PC-3 (cell line): ENCODE measurements at regions not wholly inside any gene's neighbourhood (a gene's known extent, or its start where the extent isn't known, plus 50 kb on each side); places are given as distances from the start of the nearest gene placed in this dataset.

Experiments used
- ATAC-seq: fragments of 200-7000 bp; cut with Tn5 transposase; 2 replicates; pipeline ENCODE4 v1.9.1; 2020; ENCODE audit warnings: mild to moderate bottlenecking, moderate library complexity
- BruUV-seq: library from RNA; stranded (reverse); fragments of 400-500 nt; replicated peaks from 2 replicates; lab custom pipeline; 2021; lab: Mats Ljungman, UMichigan
- CTCF ChIA-PET: fragments of 300-600 bp; sonication (Branson Sonifier 250); formaldehyde crosslinking; loops from one replicate; lab custom pipeline; 2022; ENCODE audit warnings: antibody characterized with exemption; lab: Charles Lee
- POLR2A ChIA-PET: fragments of 300-600 bp; sonication (Branson Sonifier 250); formaldehyde crosslinking; loops from one replicate; lab custom pipeline; 2022; ENCODE audit warnings: antibody characterized with exemption; ENCODE audit not compliant: unreplicated experiment; lab: Charles Lee
- DNase-seq: peaks from one replicate; pipeline ENCODE4 v3.0.0-alpha.2; 2015
- H2AFZ ChIP-seq: fragments of 300-600 bp; sonication (generic); 2 replicates; pipeline ENCODE4 v1.6.0; 2016; ENCODE audit warnings: antibody characterized with exemption, low read length
- H3F3A ChIP-seq: fragments of 300-600 bp; sonication (generic); one replicate; pipeline ENCODE4 v1.6.0; 2017; ENCODE audit warnings: antibody characterized with exemption, low read length, control low read depth, mild to moderate bottlenecking; ENCODE audit not compliant: unreplicated experiment
- H3K27ac ChIP-seq: fragments of 300-600 bp; sonication (generic); 2 replicates; pipeline ENCODE4 v1.5.1; 2016; ENCODE audit warnings: mild to moderate bottlenecking, low read length
- H3K27me3 ChIP-seq: fragments of 300-600 bp; sonication (generic); 2 replicates; pipeline ENCODE4 v1.6.1; 2016; ENCODE audit warnings: low read length, mixed read lengths
- H3K36me3 ChIP-seq: fragments of 300-600 bp; sonication (generic); 2 replicates; pipeline ENCODE4 v1.6.1; 2016; ENCODE audit warnings: low read depth, mixed run types, low read length, mixed read lengths
- H3K4me1 ChIP-seq: fragments of 300-600 bp; sonication (generic); 2 replicates; pipeline ENCODE4 v1.5.1; 2016; ENCODE audit warnings: low read length; ENCODE audit not compliant: insufficient read depth
- H3K4me2 ChIP-seq: fragments of 300-600 bp; sonication (generic); 2 replicates; pipeline ENCODE4 v1.6.0; 2016; ENCODE audit warnings: low read length
- H3K4me3 ChIP-seq: fragments of 300-600 bp; sonication (generic); 2 replicates; pipeline ENCODE4 v1.5.1; 2016; ENCODE audit warnings: mild to moderate bottlenecking, low read length, mixed read lengths
- H3K79me2 ChIP-seq: fragments of 300-600 bp; sonication (generic); 2 replicates; pipeline ENCODE4 v1.6.1; 2017; ENCODE audit warnings: low read length, mixed read lengths
- H3K9ac ChIP-seq: fragments of 300-600 bp; sonication (generic); 2 replicates; pipeline ENCODE4 v1.6.0; 2016; ENCODE audit warnings: mild to moderate bottlenecking, low read length
- H3K9me2 ChIP-seq: fragments of 300-600 bp; sonication (generic); replicated peaks from 2 replicates; pipeline ENCODE4 v1.6.1; 2016; ENCODE audit warnings: mixed run types, low read length, mixed read lengths
- H3K9me3 ChIP-seq: fragments of 300-600 bp; sonication (generic); 2 replicates; pipeline ENCODE4 v1.6.1; 2016; ENCODE audit warnings: low read length, mixed read lengths
- H4K20me1 ChIP-seq: fragments of 300-600 bp; sonication (generic); 2 replicates; pipeline ENCODE4 v1.6.1; 2016; ENCODE audit warnings: low read length, mixed read lengths
- CTCF ChIP-seq: fragments of 300-600 bp; sonication (generic); conservative IDR thresholded peaks from 2 replicates; pipeline ENCODE4 v1.5.1; 2017; ENCODE audit warnings: antibody characterized with exemption, low read depth, mild to moderate bottlenecking, low read length
- EZH2 ChIP-seq: fragments of 300-600 bp; sonication (generic); IDR thresholded peaks from one replicate; pipeline ENCODE4 v1.6.1; 2017; ENCODE audit warnings: antibody characterized with exemption, mild to moderate bottlenecking, low read length; ENCODE audit not compliant: unreplicated experiment
- EZH2phosphoT487 ChIP-seq: fragments of 300-600 bp; sonication (generic); IDR thresholded peaks from 2 replicates; pipeline ENCODE4 v1.6.1; 2018; ENCODE audit warnings: mild to moderate bottlenecking, antibody characterized with exemption, low read length, borderline replicate concordance
- intact Hi-C: fragments of 100-400 bp; cut with micrococcal nuclease; formaldehyde crosslinking; loops from 2 replicates; pipeline ENCODE4 v1.9.0; 2023

DNA sequence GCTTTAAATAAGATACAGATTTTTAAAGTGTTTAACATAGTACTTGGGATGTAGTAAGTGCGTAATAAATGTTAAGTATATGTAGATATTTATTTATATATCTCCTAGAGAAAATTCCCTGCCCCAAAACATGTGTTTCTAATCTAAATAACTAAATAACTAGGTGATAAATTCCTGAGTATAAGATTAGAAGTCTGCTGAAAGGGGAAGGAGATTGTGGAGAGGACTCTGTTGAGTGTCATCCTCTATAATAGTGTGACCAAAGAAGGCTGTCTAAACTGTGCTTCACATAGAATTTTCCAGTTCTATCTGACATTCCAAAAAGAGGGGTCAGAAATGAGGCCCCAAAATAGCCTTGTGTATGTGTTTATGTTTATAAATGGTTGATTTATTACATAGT lies 590.5 kb upstream of the ADAMTS5 start:
- Histone ChIP-seq H3K27ac (no peak overlapping the region), H3K27me3 (no peaks in the 10 kb centered on the region), H2AFZ (no peak overlapping the region), H3K9me2 (no peaks in the 10 kb centered on the region), H3K9me3 (no peaks in the 10 kb centered on the region; the same call in 1 of the 2 replicates), H3K4me1 (no peaks in the 10 kb centered on the region), H3K79me2 (no peaks in the 10 kb centered on the region), H3K4me3 (no peak overlapping the region), H4K20me1 (no peaks in the 10 kb centered on the region), H3F3A (no peaks in the 10 kb centered on the region), H3K36me3 (no peaks in the 10 kb centered on the region), H3K9ac (no peak overlapping the region), H3K4me2 (no peak overlapping the region)
- intact Hi-C loops, result no loop called here
- ChIA-PET CTCF (no interaction called here), POLR2A (no interaction called here)
- DNase-seq, result no peak
- TF ChIP-seq EZH2phosphoT487 (no peak), CTCF (no peak), EZH2 (no peak)
- no TSS peak for BruUV-seq
- no peak for ATAC-seq

- CTCF ChIA-PET, result no interaction called here
- POLR2A ChIA-PET, result no interaction called here
- Histone ChIP-seq H3K9me3 (no peaks in the 10 kb centered on the region; the same call in 1 of the 2 replicates), H3F3A (no peaks in the 10 kb centered on the region), H3K4me3 (no peak overlapping the region), H3K36me3 (no peaks in the 10 kb centered on the region), H3K27me3 (no peaks in the 10 kb centered on the region), H3K27ac (no peak overlapping the region), H3K4me1 (no peaks in the 10 kb centered on the region), H3K4me2 (no peak overlapping the region), H3K9me2 (no peaks in the 10 kb centered on the region), H3K9ac (no peak overlapping the region), H3K79me2 (no peaks in the 10 kb centered on the region), H2AFZ (no peak overlapping the region), H4K20me1 (no peaks in the 10 kb centered on the region)
- no peak for ATAC-seq
- BruUV-seq, result no TSS peak
- intact Hi-C loops, result no loop called here
- no peak for DNase-seq
- TF ChIP-seq EZH2phosphoT487 (no peak), EZH2 (no peak), CTCF (no peak)
Measured at GRCh38 chr21:27555996-27556395, 589.1 kb upstream of the ADAMTS5 start.

DNA sequence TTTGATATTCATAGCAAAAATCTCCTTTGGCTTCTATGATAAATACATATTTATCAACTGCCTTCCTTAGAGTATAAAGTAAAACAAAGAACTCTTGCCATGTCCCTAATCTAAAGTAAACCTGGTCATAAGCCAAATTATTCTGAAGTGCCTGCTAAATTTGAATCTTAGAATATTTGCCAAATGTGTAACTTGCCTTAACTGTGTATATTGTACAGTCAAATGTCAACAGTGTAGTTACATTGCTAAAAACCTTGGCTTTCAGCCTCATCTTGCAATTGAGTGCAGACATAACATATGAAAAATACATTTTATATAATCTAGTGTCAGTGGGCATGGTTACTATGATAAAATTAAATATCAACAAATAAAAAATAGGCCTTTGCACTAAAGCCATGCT lies 583.4 kb upstream of the ADAMTS5 start:
- TF ChIP-seq EZH2phosphoT487 (no peak), CTCF (no peak), EZH2 (no peak)
- intact Hi-C loops, result no loop called here
- no peaks in the 10 kb centered on the region for H3F3A ChIP-seq
- no TSS peak for BruUV-seq
- CTCF ChIA-PET, result no interaction called here
- no peak for ATAC-seq
- H3K9me2 ChIP-seq, result no peaks in the 10 kb centered on the region
- H3K4me2 ChIP-seq, result no peak overlapping the region
- H3K27ac ChIP-seq, result no peak overlapping the region
- H3K9me3 ChIP-seq, result no peaks in the 10 kb centered on the region; the same call in 1 of the 2 replicates
- H4K20me1 ChIP-seq, result no peaks in the 10 kb centered on the region
- H3K4me3 ChIP-seq, result no peak overlapping the region
- H3K4me1 ChIP-seq, result no peaks in the 10 kb centered on the region
- POLR2A ChIA-PET, result no interaction called here
- H3K27me3 ChIP-seq, result no peaks in the 10 kb centered on the region
- H3K9ac ChIP-seq, result no peak overlapping the region
- no peaks in the 10 kb centered on the region for H3K36me3 ChIP-seq
- no peak overlapping the region for H2AFZ ChIP-seq
- DNase-seq, result no peak
- no peaks in the 10 kb centered on the region for H3K79me2 ChIP-seq
